HG02981 (cell line): ENCODE measurements at regions not wholly inside any gene's neighbourhood (a gene's known extent, or its start where the extent isn't known, plus 50 kb on each side); places are given as distances from the start of the nearest gene placed in this dataset.
"Not testable (repeated sequence)": the region's sequence is repeated elsewhere in the genome, so short reads cannot be mapped to it uniquely, and the experiment has no call there.

ENCODE experiments used
- ATAC-seq: cut with Tn5 transposase; IDR thresholded peaks from one replicate; pipeline ENCODE4 v1.9.1; 2021; ENCODE audit warnings: mild to moderate bottlenecking, moderate library complexity; ENCODE audit not compliant: unreplicated experiment

DNA sequence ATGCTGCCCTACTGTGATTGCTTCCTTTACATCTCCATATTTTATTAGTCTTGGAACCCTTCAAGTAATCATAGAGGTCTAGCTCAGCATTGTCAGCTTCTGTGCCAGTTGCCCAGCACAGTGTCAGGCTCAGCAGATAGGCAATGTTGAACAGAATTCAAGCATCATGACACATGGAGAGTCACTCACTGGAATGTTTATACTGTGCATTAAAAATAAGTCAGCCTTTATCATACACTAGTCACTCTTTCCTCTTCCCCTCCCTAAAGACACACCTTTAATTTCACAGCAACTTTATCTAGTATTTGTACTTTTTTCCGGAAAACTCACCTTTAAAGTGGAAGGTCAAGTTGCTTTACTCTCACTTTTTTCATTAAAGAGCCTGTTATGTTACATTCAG is 253.8 kb upstream of the CDH11 start:
- ATAC-seq, result no peak

- ATAC-seq, result no peak
These were observed 251.2 kb upstream of the CDH11 start for GRCh38 chr16:65373097-65373496.

- ATAC-seq, result no peak
These were observed 250.3 kb upstream of the CDH11 start for GRCh38 chr16:65372171-65372570.

- no peak for ATAC-seq
These were observed 244.2 kb upstream of the CDH11 start for GRCh38 chr16:65365732-65366715.

- ATAC-seq, result not testable (repeated sequence)
These were observed 234.9 kb upstream of the CDH11 start for GRCh38 chr16:65356721-65357120.

GRCh38 chr16:65355706-65356105 is 233.8 kb upstream of the CDH11 start:
- ATAC-seq, result no peak

- ATAC-seq, result no peak
These were observed 231.3 kb upstream of the CDH11 start for GRCh38 chr16:65353183-65353582.

- ATAC-seq, result no peak
These were observed 227.8 kb upstream of the CDH11 start for GRCh38 chr16:65349626-65350025.

DNA sequence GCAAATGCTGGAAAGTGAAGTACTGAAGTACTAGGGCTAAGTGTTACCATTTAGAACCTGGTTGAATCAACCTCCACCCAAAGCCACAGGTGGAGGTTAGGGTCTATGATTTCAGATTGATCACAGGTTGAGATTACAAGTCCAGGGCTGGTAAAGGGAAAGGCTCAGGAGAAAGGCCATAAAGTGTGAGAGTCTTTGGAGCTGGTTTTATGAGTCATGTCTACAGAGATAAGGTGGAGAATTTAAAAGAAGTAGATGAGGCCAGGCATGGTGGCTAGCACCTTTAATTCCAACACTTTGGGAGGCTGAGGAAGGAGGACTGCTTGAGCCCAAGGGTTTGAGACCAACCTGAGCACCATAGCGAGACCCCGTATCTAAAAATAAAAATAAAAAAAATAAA is 221.7 kb upstream of the CDH11 start:
- no peak for ATAC-seq

- ATAC-seq, result no peak
These were observed 220.5 kb upstream of the CDH11 start for GRCh38 chr16:65342231-65342866.

DNA sequence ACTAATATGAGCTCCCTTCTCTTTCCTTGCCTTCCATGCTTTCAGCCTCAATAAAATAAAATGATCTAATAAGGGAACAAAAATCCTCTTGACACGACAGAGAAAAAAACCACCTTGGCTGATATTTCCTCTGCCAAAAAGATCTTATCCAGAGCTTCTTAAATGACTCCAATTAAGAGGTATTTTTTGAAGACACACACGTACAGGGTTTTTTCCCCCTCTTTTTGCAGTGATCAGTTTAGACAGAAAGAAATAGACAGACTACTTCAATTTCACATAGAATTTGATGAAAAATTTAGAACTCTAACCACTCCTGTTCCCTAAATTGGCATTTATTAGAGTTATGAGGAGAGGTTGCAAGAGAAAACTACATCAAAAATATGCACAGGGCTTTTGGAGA is 217.2 kb upstream of the CDH11 start:
- no peak for ATAC-seq

- ATAC-seq, result no peak
These were observed 214.3 kb upstream of the CDH11 start for GRCh38 chr16:65336160-65336559.

GRCh38 chr16:65334081-65334480 is 212.2 kb upstream of the CDH11 start:
- no peak for ATAC-seq

DNA sequence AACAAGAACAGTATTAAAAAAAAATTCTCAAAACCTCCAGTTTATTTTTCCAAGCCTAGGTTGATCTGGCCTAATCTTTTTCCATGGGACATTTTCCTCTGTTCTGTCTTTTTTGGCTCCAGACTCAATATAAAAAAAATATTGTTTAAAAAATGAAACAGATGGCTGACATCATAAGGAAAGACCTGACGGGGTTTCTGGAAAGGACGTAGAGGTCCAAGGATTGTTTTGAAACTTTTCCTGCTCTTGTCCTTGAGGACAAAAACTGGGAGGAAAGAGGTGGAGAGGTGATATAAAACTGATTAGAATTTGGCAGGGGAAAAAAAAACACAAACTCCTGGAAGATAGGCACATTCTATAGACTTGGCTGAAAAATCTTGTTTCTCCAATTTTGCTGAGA is 211.4 kb upstream of the CDH11 start:
- no peak for ATAC-seq

GRCh38 chr16:65327346-65327745 is 205.5 kb upstream of the CDH11 start:
- no peak for ATAC-seq

DNA sequence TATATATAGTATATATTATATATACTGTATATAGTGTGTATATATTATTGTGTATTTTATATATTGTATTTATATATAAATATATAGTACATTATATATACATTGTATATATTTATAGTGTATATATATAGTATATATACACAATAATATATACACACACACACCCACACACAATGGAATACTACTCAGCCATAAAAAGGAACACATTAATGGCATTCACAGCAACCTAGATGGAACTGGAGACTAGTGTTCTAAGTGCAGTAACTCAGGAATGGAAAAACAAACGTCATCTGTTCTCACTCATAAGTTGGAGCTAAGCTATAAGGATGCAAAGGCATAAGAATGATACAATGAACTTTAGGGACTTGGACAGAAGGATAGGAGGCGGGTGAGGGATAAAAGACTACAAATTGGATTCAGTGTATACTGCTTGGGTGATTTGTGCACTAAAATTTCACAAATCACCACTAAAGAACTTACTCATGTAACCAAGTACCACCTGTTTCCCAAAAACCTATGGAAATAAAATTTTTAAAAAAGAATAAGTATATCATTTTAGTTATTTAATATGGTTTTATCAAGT is 201.9 kb upstream of the CDH11 start:
- no peak for ATAC-seq

DNA sequence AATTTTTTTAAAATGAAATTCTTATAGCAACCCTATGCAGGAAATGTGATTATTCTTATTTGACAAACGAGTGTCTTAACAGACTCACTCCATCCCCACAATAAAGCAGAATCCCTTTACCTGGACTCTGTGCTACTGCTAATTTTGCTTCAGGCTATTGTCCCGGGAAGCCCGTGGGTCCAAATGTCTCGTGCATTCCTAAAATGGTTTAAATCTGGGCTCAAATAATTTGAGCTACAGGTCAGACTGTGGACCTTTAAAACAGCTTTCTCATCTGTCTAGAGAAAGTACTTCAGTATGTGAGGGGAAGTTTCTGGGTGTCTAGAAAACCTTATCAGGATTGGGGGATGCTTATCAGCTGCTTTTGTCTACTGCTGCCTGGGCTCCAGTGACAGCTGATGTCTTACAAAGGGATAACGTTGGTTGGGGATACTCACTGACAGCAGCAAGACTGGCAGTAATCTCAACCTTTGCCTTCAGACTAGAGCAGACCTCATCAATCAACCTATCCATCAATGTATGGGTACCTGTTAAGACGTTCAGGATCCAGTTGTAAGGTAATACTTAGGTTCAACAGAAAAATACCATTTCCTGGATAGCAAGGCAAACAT is 197.9 kb upstream of the CDH11 start:
- ATAC-seq, result no peak

GRCh38 chr16:65318590-65319257 is 196.9 kb upstream of the CDH11 start:
- ATAC-seq, result no peak

DNA sequence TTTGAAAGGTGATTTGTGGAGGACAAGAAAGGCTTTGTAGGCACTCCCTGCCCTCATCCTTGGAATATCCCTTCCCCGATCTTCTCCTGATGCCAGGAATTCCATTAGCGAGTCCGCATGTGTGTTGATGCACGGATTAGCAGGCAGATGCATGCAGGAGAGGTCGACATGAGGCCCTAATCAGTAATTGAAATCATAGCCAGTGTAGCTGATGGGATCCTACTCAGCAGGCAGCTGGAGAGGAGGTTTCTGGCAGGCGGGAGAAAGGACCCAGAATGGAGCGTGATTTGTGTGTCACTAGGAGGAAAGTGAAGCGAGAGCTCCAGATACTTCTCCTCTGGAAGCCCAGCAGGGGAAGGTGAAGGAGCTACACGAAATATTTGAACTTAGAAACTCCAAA is 196.3 kb upstream of the CDH11 start:
- ATAC-seq, result no peak

DNA sequence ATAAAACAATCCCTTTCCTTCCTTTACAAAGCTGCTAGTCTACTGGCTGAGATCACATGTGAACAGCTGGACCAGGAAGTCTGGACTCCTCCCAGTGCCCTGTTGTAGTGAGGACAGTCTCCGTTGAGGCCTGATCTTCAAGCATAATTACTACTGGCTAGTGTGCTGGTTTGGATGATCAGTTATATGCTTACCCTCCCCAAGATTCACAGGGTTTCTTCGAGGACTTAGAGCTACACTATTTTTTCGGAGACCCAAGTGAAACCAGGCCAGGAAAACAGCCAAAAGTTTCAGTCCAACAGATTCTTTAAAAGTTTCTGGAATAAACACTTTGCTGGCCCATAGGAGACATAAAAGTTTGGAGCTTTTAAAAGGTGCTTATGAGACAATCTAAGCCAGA is 194.9 kb upstream of the CDH11 start:
- ATAC-seq, result no peak
